KBM-7 (cell line): ENCODE measurements at regions not wholly inside any gene's neighbourhood (a gene's known extent, or its start where the extent isn't known, plus 50 kb on each side); places are given as distances from the start of the nearest gene placed in this dataset.

Source experiments
- DNase-seq: peaks from one replicate; pipeline ENCODE4 v3.0.0-alpha.2; 2015
- in situ Hi-C: fragments of 300-500 bp; cut with MboI; formaldehyde crosslinking; loops from 2 replicates; pipeline ENCODE4 v1.14.3; 2020; ENCODE audit warnings: low sequenced_read_pairs, low pct_unique_long_range_greater_than_20kb, mixed read lengths

- in situ Hi-C loops, result no loop called here
- no peak for DNase-seq
Observed at GRCh38 chr6:147837540-147837939, 329.1 kb downstream of the SAMD5 start.

GRCh38 chr6:147839708-147840610 is 331.5 kb downstream of the SAMD5 start:
- no peak for DNase-seq
- in situ Hi-C loops, result no loop called here

- in situ Hi-C loops, result no loop called here
- no peak for DNase-seq
Observed at GRCh38 chr6:147841547-147842148, 333.2 kb downstream of the SAMD5 start.

- DNase-seq, result no peak
- in situ Hi-C loops, result no loop called here
Observed at GRCh38 chr6:147849401-147850330, 341.2 kb downstream of the SAMD5 start.

GRCh38 chr6:147852772-147853171 is 344.3 kb downstream of the SAMD5 start:
- no peak for DNase-seq
- in situ Hi-C loops, result no loop called here

GRCh38 chr6:147853574-147853973 is 345.1 kb downstream of the SAMD5 start:
- in situ Hi-C loops, result no loop called here
- DNase-seq, result no peak

GRCh38 chr6:147855803-147856482 is 347.5 kb downstream of the SAMD5 start:
- no peak for DNase-seq
- in situ Hi-C loops, result no loop called here

- in situ Hi-C loops, result no loop called here
- no peak for DNase-seq
Observed at GRCh38 chr6:147856687-147857086, 348.2 kb downstream of the SAMD5 start.

GRCh38 chr6:147858421-147858820 is 349.9 kb downstream of the SAMD5 start:
- DNase-seq, result no peak
- in situ Hi-C loops, result no loop called here

GRCh38 chr6:147859071-147859470 is 350.6 kb downstream of the SAMD5 start:
- in situ Hi-C loops, result no loop called here

GRCh38 chr6:147861696-147862095 is 353.2 kb downstream of the SAMD5 start:
- DNase-seq, result no peak
- in situ Hi-C loops, result no loop called here

More at GRCh38 chr6:147859071-147859470, 350.6 kb downstream of the SAMD5 start:
- no peak for DNase-seq

- in situ Hi-C loops, result no loop called here
- no peak for DNase-seq
Observed at GRCh38 chr6:147867433-147868226, 359.1 kb downstream of the SAMD5 start.

- in situ Hi-C loops, result no loop called here
- no peak for DNase-seq
Observed at GRCh38 chr6:147868427-147869190, 360.1 kb downstream of the SAMD5 start.

GRCh38 chr6:147869201-147869600 is 360.7 kb downstream of the SAMD5 start:
- in situ Hi-C loops, result no loop called here
- DNase-seq, result no peak

- in situ Hi-C loops, result no loop called here
- no peak for DNase-seq
Observed at GRCh38 chr6:147869869-147870268, 361.4 kb downstream of the SAMD5 start.

GRCh38 chr6:147870506-147871110 is 362.1 kb downstream of the SAMD5 start:
- no peak for DNase-seq
- in situ Hi-C loops, result no loop called here

GRCh38 chr6:147872002-147872401 is 363.5 kb downstream of the SAMD5 start:
- in situ Hi-C loops, result no loop called here
- no peak for DNase-seq
